ENCODE measurements at regions not wholly inside any gene's neighbourhood (a gene's known extent, or its start where the extent isn't known, plus 50 kb on each side); places are given as distances from the start of the nearest gene placed in this dataset.

DNA sequence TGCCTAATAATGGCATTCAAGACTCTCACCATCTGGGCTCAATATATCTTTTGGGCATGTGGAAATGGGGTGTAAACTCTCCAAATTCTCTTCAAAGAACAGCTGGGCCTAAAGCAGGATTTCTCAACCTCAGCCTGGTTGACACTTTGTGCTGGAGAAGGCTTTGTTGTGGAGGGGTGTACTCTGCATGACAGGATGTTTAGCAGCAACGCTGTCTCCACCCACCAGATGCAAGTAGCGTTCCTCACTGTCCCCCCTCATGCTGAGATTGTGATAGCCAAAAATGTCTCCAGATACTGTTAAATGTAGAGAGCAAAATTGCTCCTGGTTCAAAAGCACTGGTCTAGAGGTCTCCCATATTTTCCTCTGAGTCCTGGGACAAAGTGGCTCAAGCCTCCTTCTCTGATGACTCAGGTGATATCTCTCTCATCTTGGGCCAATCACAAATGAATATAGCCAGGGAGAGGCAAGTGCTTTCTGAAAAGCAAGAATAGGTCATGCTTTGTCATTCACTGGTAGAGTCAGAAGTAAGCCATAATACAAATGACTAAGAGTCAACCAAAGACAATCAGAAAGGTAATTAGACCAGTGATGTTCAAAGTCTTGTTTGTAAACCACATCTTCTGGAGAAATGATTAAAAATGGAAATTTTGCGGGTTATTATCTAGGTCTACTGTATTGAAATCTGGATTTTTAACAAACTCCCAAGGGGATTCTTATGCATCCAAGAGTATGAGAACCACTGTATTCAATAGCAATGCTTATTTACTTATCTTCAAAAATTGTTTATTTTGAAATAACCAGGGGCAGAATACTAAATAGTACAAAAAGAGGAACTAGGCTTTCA, 330.8 kb downstream of the PTEN start:
- DNase-seq (ENCODE audit: extremely low read depth, low read depth), result no peak

DNA sequence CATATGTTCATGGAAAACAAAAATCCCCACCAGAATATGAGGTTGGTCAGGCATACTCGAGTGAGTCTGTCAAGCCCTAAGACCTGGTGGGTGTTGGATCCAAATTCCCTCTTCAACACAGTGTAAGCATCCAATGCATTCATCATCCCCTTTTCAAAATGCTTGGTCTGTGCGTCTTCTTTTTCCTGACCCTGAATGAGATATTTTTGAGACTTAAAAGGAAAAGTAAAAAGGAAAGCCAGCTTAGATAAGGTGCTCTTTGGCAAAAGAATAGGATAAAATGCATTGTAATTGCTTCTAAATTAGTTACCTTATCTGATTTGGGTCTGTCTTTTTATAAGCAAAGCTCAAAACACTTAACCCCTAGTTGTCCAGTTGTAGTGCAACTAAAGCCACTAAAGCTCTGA, 331.5 kb downstream of the PTEN start:
- no peak for DNase-seq (ENCODE audit: extremely low read depth, low read depth)

DNA sequence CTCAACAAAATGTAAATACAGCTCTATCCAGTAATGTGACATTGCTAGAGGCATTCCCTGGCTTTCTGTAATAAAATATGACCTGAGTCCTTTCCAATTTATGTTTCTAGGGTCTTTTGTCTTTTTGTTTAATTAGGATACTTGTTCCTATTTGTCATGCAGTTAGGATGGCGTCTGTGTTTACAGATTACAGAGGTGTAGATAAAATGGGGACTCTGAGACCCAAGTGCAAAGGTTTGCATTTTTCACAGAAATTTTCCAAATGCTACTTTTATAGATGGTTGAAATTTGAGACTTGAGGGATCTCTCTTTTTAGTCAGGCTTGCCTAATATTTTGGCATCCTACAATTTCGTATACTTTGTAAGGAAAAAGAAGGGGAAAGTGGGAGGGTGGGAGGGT, 332.4 kb downstream of the PTEN start:
- DNase-seq (ENCODE audit: extremely low read depth, low read depth), result no peak

DNA sequence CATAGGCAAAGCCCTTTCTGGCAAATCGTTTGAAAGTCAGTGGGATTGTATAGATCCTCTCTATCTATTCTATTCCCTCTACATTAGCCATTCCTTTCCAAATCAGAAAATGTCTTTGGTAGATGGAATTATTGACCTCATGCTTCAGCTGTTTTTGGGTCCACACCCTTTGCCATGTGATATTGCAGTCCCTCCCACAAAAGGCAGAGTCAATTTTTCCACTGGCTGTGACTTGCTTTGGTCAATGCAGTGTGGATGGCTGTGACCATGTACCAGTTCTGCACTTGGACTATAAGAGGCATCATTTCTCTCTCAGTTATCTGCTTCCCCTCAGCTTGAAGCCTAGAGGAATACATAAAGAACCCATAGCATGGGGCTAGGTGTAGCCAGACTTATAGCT, 332.9 kb downstream of the PTEN start:
- DNase-seq (ENCODE audit: extremely low read depth, low read depth), result no peak

DNA sequence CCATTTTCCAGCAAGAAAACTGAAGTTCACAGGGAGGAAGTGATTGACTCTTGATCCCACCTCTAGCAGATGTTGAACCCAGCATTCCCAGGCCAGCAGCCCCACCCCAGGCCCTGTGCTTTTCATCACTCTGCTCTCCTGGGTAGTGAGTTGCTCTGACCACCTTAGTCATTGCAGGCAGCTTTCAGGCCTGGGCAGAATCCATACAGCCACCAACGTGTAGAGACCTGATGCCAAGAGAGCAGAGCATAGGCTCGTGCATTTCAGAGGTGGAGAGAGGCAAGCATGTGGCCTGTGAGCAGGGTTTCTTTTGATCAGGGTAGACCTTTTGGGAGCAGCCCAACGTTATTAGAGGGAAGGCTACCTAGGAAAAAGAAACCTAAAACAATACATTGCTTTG, 334.6 kb downstream of the PTEN start:
- DNase-seq (ENCODE audit: extremely low read depth, low read depth), result no peak

DNA sequence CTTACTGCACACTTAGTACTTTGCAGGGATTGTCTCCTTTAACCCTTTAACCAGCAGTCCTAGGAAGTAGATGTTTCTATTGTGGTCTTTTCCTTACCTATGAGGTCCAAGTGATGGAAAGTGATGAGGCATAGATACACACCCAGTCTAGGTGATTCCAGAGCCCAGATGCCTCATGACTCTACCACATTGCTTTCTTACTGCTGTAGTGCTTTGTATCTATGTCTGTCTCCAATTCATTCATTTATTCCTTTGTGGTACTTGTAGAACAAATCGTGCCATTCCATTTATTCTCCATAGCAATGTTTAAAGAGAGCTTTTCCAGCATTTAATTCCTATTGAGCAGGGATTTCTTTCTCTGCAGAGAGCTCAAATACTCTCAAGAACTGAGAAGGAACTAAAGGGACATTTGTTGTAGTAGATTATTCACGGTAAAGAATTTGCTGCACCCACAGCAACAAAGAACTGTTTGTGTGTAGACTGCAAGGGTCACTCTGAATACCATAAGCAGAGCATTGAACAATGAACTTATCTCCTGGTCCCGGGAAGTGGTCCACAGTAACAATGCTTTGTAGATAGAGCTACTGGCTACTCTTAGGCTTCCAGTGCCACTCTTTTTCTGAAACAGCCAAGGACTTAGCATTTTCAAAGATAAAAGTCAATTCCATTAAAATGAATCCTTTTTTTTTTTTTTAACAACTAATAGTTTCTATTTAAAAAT, 337.0 kb downstream of the PTEN start:
- DNase-seq (ENCODE audit: extremely low read depth, low read depth), result no peak

DNA sequence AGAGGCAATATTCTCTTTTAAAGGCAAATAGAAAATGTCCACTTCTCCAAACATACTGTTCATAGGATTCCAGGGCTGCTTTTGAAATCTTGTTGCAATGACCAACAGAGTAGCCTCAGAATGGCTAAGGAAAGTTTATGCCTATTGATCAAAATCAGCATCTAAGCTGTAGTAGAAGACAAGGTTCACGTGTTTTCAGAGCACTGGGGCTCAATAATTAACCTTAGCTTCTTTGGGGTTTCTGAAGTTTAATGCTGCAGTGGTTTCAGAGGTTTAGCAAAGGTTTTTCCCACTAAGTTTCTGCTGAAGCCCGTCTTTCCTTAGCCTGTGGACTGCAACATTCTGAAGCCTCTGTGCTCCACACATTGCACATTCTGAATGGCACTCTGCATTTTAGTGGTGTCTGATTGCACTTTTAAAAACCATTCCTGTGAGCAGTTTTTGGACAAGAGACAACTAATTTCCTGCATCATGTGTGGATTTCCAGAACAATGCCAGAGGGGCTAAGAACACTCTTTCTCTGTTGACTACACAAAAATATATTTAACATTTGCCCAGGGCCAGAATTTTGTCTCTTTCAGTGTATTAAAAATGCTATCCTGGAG, 342.5 kb downstream of the PTEN start:
- no peak for DNase-seq (ENCODE audit: extremely low read depth, low read depth)

DNA sequence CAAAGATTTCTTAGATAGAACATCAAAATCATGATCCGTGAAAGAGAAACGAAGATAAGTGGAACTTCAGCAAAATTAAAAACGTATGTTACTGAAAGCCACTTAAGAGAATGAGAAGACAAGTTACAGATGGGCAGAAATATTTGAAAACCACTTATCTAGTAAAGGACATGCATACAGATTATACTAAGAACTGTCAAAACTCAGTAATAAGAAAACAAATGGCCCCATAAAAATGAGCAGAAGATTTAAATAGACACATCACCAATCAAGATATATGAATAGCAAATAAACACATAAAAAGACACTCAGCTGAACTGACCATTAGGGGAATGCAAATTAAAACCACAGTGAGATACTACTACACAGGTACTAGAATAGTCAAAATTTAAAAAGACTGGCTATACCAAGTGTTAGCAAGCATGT, 343.7 kb downstream of the PTEN start:
- no peak for DNase-seq (ENCODE audit: extremely low read depth, low read depth)

DNA sequence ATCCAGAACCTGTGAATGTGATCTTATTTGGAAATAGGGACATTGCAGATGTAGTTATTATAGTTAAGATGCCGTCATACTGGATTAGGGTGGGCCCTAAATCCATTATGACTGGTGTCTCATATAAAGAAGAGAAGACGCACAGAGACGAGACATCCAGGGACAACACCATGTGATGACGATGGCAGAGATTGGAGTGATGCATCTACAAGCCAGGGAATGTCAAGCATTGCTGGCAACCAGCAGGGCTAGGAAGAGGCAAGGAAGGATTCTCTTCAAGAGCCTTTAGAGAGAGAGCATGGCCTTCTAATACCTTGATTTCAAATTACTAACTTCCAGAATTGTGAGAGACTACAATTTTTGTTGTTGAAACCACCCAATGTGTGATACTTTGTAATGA, 345.8 kb downstream of the PTEN start:
- no peak for DNase-seq (ENCODE audit: extremely low read depth, low read depth)

DNA sequence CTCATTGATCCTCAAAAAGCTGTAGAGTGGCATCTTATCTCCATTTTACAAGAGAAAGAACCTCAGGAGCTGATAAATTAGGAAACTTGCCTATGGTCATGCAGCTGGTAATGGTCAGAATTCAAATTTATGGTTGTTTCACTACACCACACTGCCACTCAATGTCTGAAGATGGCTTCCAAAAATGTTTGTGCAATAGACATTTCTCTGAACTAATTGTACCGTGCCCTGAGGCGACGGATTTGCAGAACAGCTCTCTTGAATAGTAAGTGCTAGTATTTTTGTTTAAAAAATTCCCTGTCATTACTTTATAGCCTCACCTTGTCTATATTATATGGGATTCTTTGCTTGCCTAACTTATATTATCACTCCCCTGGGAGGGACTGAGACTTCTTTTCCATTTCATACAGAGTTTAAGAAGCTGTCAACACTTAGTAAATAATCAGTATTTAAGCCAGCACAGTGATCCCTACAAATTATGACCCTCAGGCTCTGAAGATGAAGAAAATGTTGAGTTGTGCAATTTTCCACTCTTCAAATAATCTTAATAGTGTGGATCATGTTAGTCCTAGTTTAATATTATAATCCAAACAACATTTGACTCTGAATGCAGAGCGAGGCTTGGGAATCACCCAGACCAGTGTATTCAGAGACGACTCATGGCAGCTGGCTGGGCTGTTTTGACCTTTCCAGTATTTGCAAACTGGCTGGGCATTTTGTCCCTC, 346.6 kb downstream of the PTEN start:
- DNase-seq (ENCODE audit: extremely low read depth, low read depth), result no peak

DNA sequence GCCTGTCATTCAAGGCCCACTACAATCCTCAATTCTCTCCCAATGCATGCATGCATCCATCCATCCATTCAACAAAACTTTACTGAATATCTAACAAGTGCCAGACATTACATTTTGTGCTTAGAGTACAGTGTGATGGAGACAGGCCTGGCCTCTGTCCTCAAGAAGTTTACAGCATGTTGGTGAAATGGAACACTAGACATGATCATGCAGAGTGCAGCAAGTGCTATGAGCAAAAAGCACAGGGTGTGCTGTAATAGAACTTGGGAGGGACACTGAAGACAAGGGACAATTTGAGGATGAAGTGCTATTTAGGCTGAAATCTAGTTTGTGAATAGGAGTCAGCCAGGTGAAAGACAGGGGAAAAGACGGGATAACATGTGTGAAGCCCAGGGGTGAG, 347.8 kb downstream of the PTEN start:
- DNase-seq (ENCODE audit: extremely low read depth, low read depth), result no peak

DNA sequence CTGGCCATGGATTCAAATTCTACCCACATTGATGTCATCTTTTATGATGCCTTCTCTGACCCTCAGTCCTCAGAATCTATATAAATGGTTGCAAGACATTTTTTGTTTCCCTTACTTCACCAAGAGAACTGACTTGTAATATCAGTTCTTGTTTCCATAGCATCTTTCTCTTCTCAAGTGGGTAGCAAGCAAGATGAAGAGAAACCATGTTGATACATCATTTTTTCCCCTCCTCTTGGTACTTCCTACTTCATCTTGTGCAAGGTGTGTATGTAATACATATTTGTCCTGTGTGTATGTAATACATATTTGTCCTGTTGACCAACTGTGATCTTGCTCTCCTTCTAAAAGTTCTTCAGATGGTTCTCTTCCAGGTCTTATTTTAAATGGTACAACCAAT, 348.6 kb downstream of the PTEN start:
- DNase-seq (ENCODE audit: extremely low read depth, low read depth), result no peak

DNA sequence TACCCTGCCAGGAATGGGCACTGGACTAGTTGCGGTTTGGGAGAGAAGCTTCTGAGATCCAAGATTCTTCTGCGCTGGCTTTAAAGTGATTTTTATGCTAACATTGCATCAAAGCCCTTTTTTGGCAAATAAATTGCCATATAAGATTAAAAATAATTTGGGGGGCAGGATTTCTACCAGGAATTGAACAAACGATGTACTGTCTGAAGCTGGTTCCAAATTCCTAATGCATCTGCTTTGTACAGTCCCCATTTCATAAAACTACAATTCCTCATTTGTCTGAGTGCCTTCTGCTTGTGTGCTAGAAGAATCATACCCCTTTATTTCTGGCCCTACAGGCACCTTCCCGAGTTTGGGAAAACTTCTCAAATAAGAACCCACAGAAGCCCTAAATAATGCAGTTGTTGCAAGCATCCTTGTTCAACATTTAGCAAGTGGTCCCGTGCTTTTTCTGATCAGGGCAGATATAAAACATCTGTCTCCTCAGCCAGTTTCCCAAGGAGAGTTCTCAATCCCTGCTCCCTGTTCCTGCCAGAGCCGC, 349.7 kb downstream of the PTEN start:
- no peak for DNase-seq (ENCODE audit: extremely low read depth, low read depth)

DNA sequence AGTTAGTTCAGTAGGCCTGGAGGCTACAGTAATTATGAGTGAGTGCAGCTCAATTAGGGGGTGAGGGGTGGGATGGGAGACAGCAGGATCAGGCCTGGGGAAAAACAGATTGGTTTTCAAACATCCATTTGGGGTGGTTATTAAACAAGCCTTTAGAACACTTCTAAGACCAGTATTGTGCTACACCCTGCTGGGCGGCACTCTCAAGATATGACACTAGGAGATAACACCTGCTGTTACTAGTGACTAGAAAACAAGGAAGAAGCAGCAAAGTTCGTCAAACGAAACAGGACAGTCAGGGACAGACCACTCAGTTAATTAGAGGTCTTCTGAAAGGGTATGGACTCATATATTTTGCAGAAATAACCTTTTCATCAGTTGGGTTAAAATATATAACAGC, 353.6 kb downstream of the PTEN start:
- DNase-seq (ENCODE audit: extremely low read depth, low read depth), result no peak

DNA sequence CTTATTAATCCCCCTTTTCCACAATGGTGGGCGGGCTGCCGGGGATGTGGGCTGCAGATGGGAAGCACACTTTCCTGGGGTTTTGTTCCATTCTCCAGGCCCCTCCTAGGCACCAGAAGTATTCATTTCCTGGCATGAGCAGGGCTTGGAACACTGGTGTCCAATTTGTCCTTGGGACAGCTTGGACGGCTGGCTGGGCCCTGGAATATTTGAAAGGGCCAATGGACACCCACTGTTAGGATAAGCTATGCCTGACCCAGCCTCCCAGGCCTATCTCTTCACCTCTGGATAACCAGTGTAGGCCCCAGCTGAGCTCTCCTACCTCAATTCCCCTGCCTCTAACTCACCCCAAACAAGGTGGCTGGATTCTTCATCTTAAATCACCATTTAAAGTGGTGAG, 354.9 kb downstream of the PTEN start:
- DNase-seq (ENCODE audit: extremely low read depth, low read depth), result no peak

DNA sequence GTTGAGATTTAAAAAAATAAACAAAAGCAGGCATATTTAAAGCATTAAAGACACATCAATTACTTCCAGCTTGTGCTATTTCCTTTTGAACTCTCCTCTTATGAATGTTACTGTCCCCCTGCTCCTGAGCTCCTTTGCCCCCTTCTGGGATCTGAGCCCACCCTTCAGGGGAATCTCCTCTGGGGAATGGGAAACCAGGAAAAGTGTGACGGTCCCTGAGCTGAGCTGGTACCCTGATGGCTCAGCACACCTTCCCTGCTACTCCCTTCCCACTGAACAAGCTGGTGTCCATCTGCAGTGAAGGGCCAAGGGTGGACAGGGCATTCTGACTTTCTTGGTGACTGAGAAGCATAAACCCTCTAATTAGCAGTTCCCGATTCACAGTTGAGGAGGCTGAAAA, 356.3 kb downstream of the PTEN start:
- no peak for DNase-seq (ENCODE audit: extremely low read depth, low read depth)

DNA sequence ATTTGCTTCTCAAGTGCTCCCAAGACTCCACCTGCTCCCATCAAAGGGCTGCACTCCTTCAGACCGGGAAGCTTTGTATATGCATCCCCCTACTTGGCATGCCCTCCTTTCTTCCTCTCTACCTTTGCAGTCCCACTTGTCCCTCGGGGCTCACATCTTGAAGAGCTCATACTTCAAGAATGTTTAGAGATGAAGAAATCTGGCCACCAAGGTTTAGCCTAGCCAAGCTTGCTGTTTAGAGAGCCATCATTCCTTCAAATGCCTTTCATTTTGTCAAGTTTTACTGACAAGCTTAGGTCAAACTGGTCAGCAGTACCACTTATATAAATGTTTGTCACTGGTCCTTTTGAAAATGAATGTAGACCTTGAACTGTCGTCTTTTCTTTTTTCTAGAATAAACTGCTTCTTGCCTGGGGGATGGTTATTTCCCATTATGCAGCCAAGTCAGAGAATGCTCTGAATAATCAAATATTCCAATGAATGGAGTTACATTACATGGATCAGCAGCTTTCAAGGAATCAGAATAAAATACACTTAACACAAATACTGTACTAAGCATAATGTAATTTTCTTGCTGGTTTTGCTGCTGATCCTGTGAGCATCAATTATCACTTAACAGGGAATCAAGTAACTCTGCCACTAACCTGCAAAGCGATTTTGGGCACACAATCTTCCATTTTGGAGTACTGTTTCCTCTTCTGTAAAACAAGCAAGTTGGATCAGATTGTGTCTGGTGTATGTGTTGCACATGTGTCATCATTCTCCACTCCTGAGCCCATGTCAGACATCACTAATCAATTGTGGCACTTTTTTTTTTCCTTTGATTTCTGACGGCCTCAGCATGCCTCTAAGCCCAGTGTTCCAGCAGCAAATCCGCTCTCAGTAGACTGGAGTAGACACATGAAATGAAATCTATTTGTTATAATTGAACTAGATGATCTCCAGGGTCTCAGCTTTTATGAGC, 357.9 kb downstream of the PTEN start:
- no peak for DNase-seq (ENCODE audit: extremely low read depth, low read depth)

DNA sequence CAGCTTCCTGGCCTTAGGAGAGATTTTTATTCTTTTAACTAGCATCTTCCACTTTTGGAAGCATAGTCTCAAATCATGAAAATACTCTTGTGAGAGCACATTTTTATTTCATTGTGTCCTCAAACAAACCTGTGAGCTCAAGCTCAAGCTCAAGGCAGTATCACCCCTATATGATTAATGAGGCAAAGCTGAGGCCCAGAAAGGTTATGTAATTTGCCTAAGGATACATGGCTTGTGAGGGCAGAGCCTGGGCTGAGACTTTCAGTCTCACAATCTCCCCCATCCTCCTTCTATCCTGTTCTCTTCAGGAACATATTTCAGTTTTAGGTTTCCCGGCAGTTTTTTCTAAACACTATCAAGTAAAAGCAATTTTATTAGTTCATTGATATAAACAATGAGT, 359.5 kb downstream of the PTEN start:
- no peak for DNase-seq (ENCODE audit: extremely low read depth, low read depth)
